ENCODE measurements at regions not wholly inside any gene's neighbourhood (a gene's known extent, or its start where the extent isn't known, plus 50 kb on each side); places are given as distances from the start of the nearest gene placed in this dataset.

DNA sequence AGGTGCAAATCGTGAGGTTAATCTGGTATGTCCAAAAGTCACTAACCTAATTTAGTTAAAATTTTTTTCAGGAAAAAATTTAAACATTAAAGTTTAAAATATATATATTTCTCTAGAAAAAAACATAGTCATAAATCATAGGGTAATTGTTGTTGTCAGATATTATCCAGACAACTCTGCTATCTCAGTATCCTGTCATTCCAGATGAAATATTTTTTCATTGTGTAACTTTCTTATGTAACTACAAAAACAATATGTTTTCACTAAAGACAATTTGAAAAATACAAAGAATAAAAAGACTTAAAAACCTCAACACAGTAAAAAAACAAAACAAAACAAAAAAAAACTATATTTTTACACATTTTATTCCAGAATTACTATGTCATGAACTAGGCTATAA is 57.6 kb downstream of the TENT5A start:
- H3K4me1 ChIP-seq (ENCODE audit: control insufficient read depth in 3 of 3, insufficient read depth in 2 of 3, low read depth in 1 of 3, low read length in 2 of 3), result peaks cover 0 to 3% (median 2%) of the 10 kb centered on the region in 3 donors
- H3K27ac ChIP-seq (ENCODE audit: low read depth in 1 of 3, low read length in 2 of 3), result no peak overlapping the region
- no peaks in the 10 kb centered on the region for H3K27me3 ChIP-seq (ENCODE audit: control insufficient read depth in 3 of 3, insufficient read depth in 3 of 3, low read length in 3 of 3)
- H3K4me3 ChIP-seq (ENCODE audit: low read depth in 1 of 3, low read length in 3 of 3), result no peak overlapping the region
- H3K9me3 ChIP-seq (ENCODE audit: control insufficient read depth in 2 of 2, insufficient read depth in 1 of 2, low read depth in 1 of 2, low read length in 1 of 2), result no peaks in the 10 kb centered on the region
- 74 to 84% (median 76%) methylated on average over 1 of the region's 1 CpG for WGBS, 3 donors
- DNase-seq (no peak), FAIRE-seq (no peak)
- H3K36me3 ChIP-seq (ENCODE audit: control insufficient read depth in 3 of 3, insufficient read depth in 2 of 3, low read depth in 1 of 3, low read length in 3 of 3), result no peaks in the 10 kb centered on the region

DNA sequence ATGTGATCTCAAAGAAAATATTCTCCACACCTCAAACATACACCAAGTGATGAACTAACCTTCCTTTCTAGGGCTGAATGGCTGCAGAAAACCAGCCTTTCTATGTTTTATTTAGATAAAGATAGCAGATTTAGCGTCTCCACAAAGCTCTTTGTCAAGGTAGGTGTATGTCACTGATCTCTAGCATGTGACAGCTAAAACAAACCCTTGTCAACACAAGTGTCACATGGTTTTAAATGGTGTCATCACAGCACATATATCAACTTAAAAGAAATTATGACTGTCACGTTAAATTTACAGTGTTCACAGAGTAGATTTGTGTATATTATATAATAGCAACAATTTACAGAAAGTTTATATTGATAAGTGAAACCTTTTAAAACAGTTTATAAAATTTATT is 58.3 kb downstream of the TENT5A start:
- DNase-seq (no peak), FAIRE-seq (no peak)
- H3K27me3 ChIP-seq (ENCODE audit: control insufficient read depth in 3 of 3, insufficient read depth in 3 of 3, low read length in 3 of 3), result no peaks in the 10 kb centered on the region
- H3K4me3 ChIP-seq (ENCODE audit: low read depth in 1 of 3, low read length in 3 of 3), result no peak overlapping the region
- no peak overlapping the region for H3K27ac ChIP-seq (ENCODE audit: low read depth in 1 of 3, low read length in 2 of 3)
- no peaks in the 10 kb centered on the region for H3K9me3 ChIP-seq (ENCODE audit: control insufficient read depth in 2 of 2, insufficient read depth in 1 of 2, low read depth in 1 of 2, low read length in 1 of 2)
- H3K36me3 ChIP-seq (ENCODE audit: control insufficient read depth in 3 of 3, insufficient read depth in 2 of 3, low read depth in 1 of 3, low read length in 3 of 3), result no peaks in the 10 kb centered on the region
- H3K4me1 ChIP-seq (ENCODE audit: control insufficient read depth in 3 of 3, insufficient read depth in 2 of 3, low read depth in 1 of 3, low read length in 2 of 3), result peaks cover 0 to 3% (median 2%) of the 10 kb centered on the region in 3 donors
- 75 to 79% (median 78%) methylated on average over 2 of the region's 2 CpGs for WGBS, 3 donors

DNA sequence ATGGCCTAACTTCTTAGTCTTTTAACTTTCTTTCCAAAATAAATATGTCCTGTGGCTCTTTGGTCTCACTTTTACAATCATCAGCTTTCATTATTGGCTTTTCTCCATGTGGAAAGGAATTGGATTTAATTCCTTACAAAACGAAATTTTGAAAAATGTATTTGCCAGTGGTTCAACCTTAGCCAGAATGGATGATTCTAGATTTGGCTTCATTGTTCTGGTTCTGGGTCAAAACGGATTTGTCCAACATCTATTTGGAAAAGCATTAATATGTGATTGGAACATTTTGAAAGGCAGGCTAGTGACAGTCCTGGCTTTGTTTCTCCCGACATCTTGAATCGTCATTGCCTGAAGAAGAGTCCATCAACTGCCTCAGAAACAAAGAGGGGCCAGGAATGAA is 59.2 kb downstream of the TENT5A start:
- no peaks in the 10 kb centered on the region for H3K27me3 ChIP-seq (ENCODE audit: control insufficient read depth in 3 of 3, insufficient read depth in 3 of 3, low read length in 3 of 3)
- H3K9me3 ChIP-seq (ENCODE audit: control insufficient read depth in 2 of 2, insufficient read depth in 1 of 2, low read depth in 1 of 2, low read length in 1 of 2), result no peaks in the 10 kb centered on the region
- H3K36me3 ChIP-seq (ENCODE audit: control insufficient read depth in 3 of 3, insufficient read depth in 2 of 3, low read depth in 1 of 3, low read length in 3 of 3), result no peaks in the 10 kb centered on the region
- DNase-seq (no peak), FAIRE-seq (no peak)
- 71 to 75% (median 72%) methylated on average over 4 of the region's 4 CpGs for WGBS, 3 donors
- H3K4me3 ChIP-seq (ENCODE audit: low read depth in 1 of 3, low read length in 3 of 3), result no peak overlapping the region
- no peak overlapping the region for H3K27ac ChIP-seq (ENCODE audit: low read depth in 1 of 3, low read length in 2 of 3)
- peaks cover 0 to 3% (median 2%) of the 10 kb centered on the region in 3 donors for H3K4me1 ChIP-seq (ENCODE audit: control insufficient read depth in 3 of 3, insufficient read depth in 2 of 3, low read depth in 1 of 3, low read length in 2 of 3)

DNA sequence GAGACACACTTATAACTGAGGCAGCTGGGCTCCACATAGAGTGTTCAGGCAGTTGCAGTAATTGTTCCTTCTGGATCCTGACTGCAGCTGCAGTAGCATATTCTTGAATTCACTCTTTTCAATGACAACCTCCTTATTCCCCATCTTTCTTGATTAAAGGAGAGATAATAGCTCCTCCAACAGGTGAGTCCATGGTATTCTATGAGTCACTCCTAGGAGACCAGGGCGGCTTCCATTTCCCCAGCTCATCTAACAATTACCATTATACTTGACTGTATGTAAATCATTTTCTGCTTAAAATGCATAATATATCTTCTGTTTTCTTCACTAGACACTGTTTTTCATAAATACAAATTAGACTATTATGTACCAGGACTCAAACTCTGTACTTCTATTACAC is 62.4 kb downstream of the TENT5A start:
- DNase-seq (no peak), FAIRE-seq (no peak)
- Histone ChIP-seq H3K4me3 (ENCODE audit: low read depth in 1 of 3, low read length in 3 of 3) (no peak overlapping the region), H3K27me3 (ENCODE audit: control insufficient read depth in 3 of 3, insufficient read depth in 3 of 3, low read length in 3 of 3) (no peaks in the 10 kb centered on the region), H3K27ac (ENCODE audit: low read depth in 1 of 3, low read length in 2 of 3) (no peak overlapping the region), H3K36me3 (ENCODE audit: control insufficient read depth in 3 of 3, insufficient read depth in 2 of 3, low read depth in 1 of 3, low read length in 3 of 3) (no peaks in the 10 kb centered on the region), H3K9me3 (ENCODE audit: control insufficient read depth in 2 of 2, insufficient read depth in 1 of 2, low read depth in 1 of 2, low read length in 1 of 2) (no peaks in the 10 kb centered on the region), H3K4me1 (ENCODE audit: control insufficient read depth in 3 of 3, insufficient read depth in 2 of 3, low read depth in 1 of 3, low read length in 2 of 3) (no peaks in the 10 kb centered on the region)
- 86 to 90% (median 88%) methylated on average over 1 of the region's 1 CpG for WGBS, 3 donors

DNA sequence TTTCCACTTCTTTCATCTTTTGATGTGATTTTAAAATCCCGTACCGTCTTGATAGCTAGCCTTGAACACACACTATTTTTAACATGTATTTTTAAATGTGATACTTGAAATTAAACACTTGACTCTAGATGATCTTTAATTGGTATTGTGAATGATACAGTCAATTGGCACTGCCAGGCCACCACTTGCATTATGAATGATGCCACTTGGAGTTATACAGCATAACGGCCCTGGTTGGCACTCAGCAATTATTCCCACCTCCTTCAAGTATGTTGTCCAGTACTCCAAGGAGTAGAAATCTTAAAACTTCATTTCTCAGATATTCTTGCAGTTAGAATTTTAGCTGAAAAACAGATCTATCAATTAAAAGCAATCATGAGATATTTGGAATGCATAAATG is 62.9 kb downstream of the TENT5A start:
- FAIRE-seq, result no peak
- Histone ChIP-seq H3K27me3 (ENCODE audit: control insufficient read depth in 3 of 3, insufficient read depth in 3 of 3, low read length in 3 of 3) (no peaks in the 10 kb centered on the region), H3K9me3 (ENCODE audit: control insufficient read depth in 2 of 2, insufficient read depth in 1 of 2, low read depth in 1 of 2, low read length in 1 of 2) (no peaks in the 10 kb centered on the region), H3K27ac (ENCODE audit: low read depth in 1 of 3, low read length in 2 of 3) (no peak overlapping the region), H3K36me3 (ENCODE audit: control insufficient read depth in 3 of 3, insufficient read depth in 2 of 3, low read depth in 1 of 3, low read length in 3 of 3) (no peaks in the 10 kb centered on the region), H3K4me3 (ENCODE audit: low read depth in 1 of 3, low read length in 3 of 3) (no peak overlapping the region), H3K4me1 (ENCODE audit: control insufficient read depth in 3 of 3, insufficient read depth in 2 of 3, low read depth in 1 of 3, low read length in 2 of 3) (no peaks in the 10 kb centered on the region)
- WGBS, 3 donors, result 88 to 90% (median 88%) methylated on average over 3 of the region's 3 CpGs
- no peak for DNase-seq

DNA sequence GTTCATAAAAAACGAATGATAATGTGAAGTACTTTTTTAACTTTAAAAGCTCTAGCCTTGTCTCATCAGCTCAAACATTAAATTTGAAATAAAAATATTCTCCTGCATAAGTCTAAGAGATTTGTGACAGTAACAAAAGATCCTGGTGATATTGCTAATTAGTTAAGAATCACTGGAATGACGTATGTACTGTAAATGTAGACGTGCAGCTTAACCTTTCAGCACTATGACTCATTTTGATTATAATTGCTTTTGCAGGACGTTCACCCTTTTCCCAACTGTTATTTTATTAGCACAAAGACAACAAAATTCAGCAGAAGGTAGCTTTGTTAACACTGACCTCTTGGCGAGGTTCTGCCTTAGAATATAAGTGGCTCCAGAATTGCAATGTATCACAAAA is 68.6 kb downstream of the TENT5A start:
- H3K36me3 ChIP-seq (ENCODE audit: control insufficient read depth in 3 of 3, insufficient read depth in 2 of 3, low read depth in 1 of 3, low read length in 3 of 3), result no peaks in the 10 kb centered on the region
- no peaks in the 10 kb centered on the region for H3K4me1 ChIP-seq (ENCODE audit: control insufficient read depth in 3 of 3, insufficient read depth in 2 of 3, low read depth in 1 of 3, low read length in 2 of 3)
- WGBS, 3 donors, result 23 to 50% (median 39%) methylated on average over 5 of the region's 5 CpGs
- no peak overlapping the region for H3K4me3 ChIP-seq (ENCODE audit: low read depth in 1 of 3, low read length in 3 of 3)
- no peak for FAIRE-seq
- H3K27ac ChIP-seq (ENCODE audit: low read depth in 1 of 3, low read length in 2 of 3), result no peak overlapping the region
- no peaks in the 10 kb centered on the region for H3K9me3 ChIP-seq (ENCODE audit: control insufficient read depth in 2 of 2, insufficient read depth in 1 of 2, low read depth in 1 of 2, low read length in 1 of 2)
- DNase-seq, result peak in 1 of 2 donors; percentile 12
- no peaks in the 10 kb centered on the region for H3K27me3 ChIP-seq (ENCODE audit: control insufficient read depth in 3 of 3, insufficient read depth in 3 of 3, low read length in 3 of 3)

DNA sequence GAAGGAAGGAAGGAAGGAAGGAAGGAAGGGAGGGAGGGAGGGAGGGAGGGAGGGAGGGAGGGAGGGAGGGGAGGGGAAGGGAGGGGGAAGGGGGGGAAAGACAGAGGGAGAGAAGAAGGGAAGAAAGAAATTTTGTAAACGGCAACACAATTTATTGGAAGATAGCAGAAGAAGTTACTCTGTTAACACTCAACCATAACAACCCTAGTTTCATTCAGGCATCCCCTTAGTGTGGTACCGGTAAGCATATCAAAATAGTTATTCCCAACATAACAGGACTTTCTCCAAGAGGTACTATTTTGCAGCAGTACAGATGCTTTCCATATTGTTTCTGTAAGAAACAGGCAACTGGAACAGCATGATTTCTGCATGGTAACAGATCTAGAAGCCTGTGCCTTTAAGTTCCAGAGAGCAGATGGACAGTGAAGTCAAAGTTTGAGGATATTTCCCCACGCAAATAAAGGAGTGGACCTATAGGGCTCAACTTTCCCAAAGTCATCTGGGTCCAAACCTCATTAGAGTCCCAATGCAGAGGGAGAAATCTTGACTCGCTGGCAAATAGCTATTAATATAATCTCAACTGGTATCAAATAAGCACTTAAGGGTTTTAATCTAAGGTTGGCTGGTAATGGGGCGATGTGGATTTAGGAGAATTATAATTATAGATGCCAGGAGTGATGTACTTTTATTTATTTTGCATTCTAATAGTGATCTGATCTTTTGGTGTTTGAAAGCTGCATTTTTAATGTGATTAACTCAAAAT is 69.4 kb downstream of the TENT5A start:
- Histone ChIP-seq H3K4me1 (ENCODE audit: control insufficient read depth in 3 of 3, insufficient read depth in 2 of 3, low read depth in 1 of 3, low read length in 2 of 3) (no peaks in the 10 kb centered on the region), H3K9me3 (ENCODE audit: control insufficient read depth in 2 of 2, insufficient read depth in 1 of 2, low read depth in 1 of 2, low read length in 1 of 2) (no peaks in the 10 kb centered on the region), H3K4me3 (ENCODE audit: low read depth in 1 of 3, low read length in 3 of 3) (no peak overlapping the region), H3K27me3 (ENCODE audit: control insufficient read depth in 3 of 3, insufficient read depth in 3 of 3, low read length in 3 of 3) (no peaks in the 10 kb centered on the region), H3K27ac (ENCODE audit: low read depth in 1 of 3, low read length in 2 of 3) (no peak overlapping the region), H3K36me3 (ENCODE audit: control insufficient read depth in 3 of 3, insufficient read depth in 2 of 3, low read depth in 1 of 3, low read length in 3 of 3) (no peaks in the 10 kb centered on the region)
- no peak for FAIRE-seq
- DNase-seq, result no peak
- 73 to 82% (median 78%) methylated on average over 5 of the region's 5 CpGs for WGBS, 3 donors

DNA sequence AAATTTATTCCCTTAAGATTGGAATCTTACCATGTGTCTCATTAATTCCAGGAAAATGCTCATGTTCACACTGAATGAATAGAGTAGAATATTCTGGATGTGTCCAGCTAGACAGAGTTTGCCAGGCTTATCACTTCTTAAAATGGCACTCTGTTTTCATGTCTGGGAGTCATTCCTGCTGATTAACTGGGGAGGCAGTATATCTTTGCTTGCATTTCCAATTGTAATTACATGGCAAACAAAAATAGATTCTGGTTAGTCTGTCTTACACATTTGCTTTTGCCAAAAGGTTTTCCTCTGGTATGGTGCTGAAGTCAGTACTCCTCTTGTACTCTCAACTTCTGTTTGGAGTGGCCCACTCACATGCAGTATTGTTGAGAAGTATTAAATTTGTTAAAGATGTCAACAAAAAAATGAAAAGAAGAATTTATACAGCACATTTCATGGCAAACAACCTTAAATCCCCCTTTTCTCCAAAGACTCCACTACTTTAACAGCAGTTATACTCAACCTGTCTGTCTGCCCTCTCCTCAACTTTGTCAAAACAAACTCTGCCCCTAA is 70.2 kb downstream of the TENT5A start:
- Histone ChIP-seq H3K9me3 (ENCODE audit: control insufficient read depth in 2 of 2, insufficient read depth in 1 of 2, low read depth in 1 of 2, low read length in 1 of 2) (no peaks in the 10 kb centered on the region), H3K27me3 (ENCODE audit: control insufficient read depth in 3 of 3, insufficient read depth in 3 of 3, low read length in 3 of 3) (no peaks in the 10 kb centered on the region), H3K27ac (ENCODE audit: low read depth in 1 of 3, low read length in 2 of 3) (no peak overlapping the region), H3K4me1 (ENCODE audit: control insufficient read depth in 3 of 3, insufficient read depth in 2 of 3, low read depth in 1 of 3, low read length in 2 of 3) (no peaks in the 10 kb centered on the region), H3K36me3 (ENCODE audit: control insufficient read depth in 3 of 3, insufficient read depth in 2 of 3, low read depth in 1 of 3, low read length in 3 of 3) (no peaks in the 10 kb centered on the region), H3K4me3 (ENCODE audit: low read depth in 1 of 3, low read length in 3 of 3) (no peak overlapping the region)
- DNase-seq, result no peak
- no peak for FAIRE-seq

DNA sequence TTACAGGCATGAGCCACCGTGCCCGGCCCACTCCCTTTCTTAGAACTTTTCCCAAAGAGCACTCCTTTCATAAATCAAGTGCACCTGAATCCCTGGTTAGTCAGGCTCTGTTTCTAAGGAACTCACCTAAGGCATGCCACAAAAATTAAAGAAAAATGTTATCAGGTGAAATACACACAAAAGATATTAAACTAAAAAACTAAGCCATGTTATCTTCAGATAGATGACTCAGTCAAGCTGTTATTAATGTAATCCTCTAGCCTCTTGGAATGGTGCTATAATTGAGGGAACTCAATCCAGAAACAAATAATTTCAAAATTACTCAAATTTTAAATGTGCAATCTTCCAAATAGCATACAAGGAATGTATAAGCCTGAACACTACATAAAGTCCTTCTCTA is 83.0 kb downstream of the TENT5A start:
- Histone ChIP-seq H3K4me3 (ENCODE audit: low read depth in 1 of 3, low read length in 3 of 3) (no peak overlapping the region), H3K27me3 (ENCODE audit: control insufficient read depth in 3 of 3, insufficient read depth in 3 of 3, low read length in 3 of 3) (no peaks in the 10 kb centered on the region), H3K4me1 (ENCODE audit: control insufficient read depth in 3 of 3, insufficient read depth in 2 of 3, low read depth in 1 of 3, low read length in 2 of 3) (no peaks in the 10 kb centered on the region), H3K27ac (ENCODE audit: low read depth in 1 of 3, low read length in 2 of 3) (no peak overlapping the region), H3K36me3 (ENCODE audit: control insufficient read depth in 3 of 3, insufficient read depth in 2 of 3, low read depth in 1 of 3, low read length in 3 of 3) (no peaks in the 10 kb centered on the region), H3K9me3 (ENCODE audit: control insufficient read depth in 2 of 2, insufficient read depth in 1 of 2, low read depth in 1 of 2, low read length in 1 of 2) (no peaks in the 10 kb centered on the region)
- no peak for FAIRE-seq
- no peak for DNase-seq
- 86 to 91% (median 88%) methylated on average over 2 of the region's 2 CpGs for WGBS, 3 donors
